H9 (cell line): ENCODE measurements at regions not wholly inside any gene's neighbourhood (a gene's known extent, or its start where the extent isn't known, plus 50 kb on each side); places are given as distances from the start of the nearest gene placed in this dataset.

Experiments
- DNase-seq: peaks from one replicate; pipeline ENCODE4 v3.0.0-alpha.2; 2017
- H2AFZ ChIP-seq: one replicate; pipeline ENCODE4 v1.6.1; 2013; ENCODE audit warnings: mild to moderate bottlenecking, low read length, control low read depth, moderate library complexity
- H2AK5ac ChIP-seq: 2 replicates; pipeline ENCODE4 v1.6.1; 2013; ENCODE audit warnings: low read length, control low read depth, mixed read lengths; ENCODE audit not compliant: insufficient read length
- H2BK120ac ChIP-seq: one replicate; pipeline ENCODE4 v1.6.1; 2013; ENCODE audit warnings: low read depth, mild to moderate bottlenecking, low read length, control low read depth, inconsistent platforms; ENCODE audit not compliant: poor library complexity, severe bottlenecking
- H2BK12ac ChIP-seq: 2 replicates; pipeline ENCODE4 v1.6.1; 2013; ENCODE audit warnings: low read length, control low read depth, mixed read lengths, low read depth; ENCODE audit not compliant: insufficient read length
- H2BK15ac ChIP-seq: 2 replicates; pipeline ENCODE4 v1.6.1; 2013; ENCODE audit warnings: low read depth, low read length, control low read depth
- H2BK20ac ChIP-seq: one replicate; pipeline ENCODE4 v1.6.1; 2013; ENCODE audit warnings: low read depth, mild to moderate bottlenecking, low read length, control low read depth, inconsistent platforms; ENCODE audit not compliant: poor library complexity, severe bottlenecking
- H2BK5ac ChIP-seq: 2 replicates; pipeline ENCODE4 v1.6.1; 2013; ENCODE audit warnings: low read length, control low read depth, mixed read lengths; ENCODE audit not compliant: insufficient read length
- H3K14ac ChIP-seq: 2 replicates; pipeline ENCODE4 v1.6.1; 2013; ENCODE audit warnings: low read length, control low read depth; ENCODE audit not compliant: insufficient read depth
- H3K18ac ChIP-seq: 2 replicates; pipeline ENCODE4 v1.6.1; 2013; ENCODE audit warnings: low read depth, mild to moderate bottlenecking, mixed read lengths, low read length, control low read depth; ENCODE audit not compliant: insufficient read length
- H3K23ac ChIP-seq: 2 replicates; pipeline ENCODE4 v1.6.1; 2013; ENCODE audit warnings: low read length, control low read depth, mixed read lengths, low read depth; ENCODE audit not compliant: insufficient read length
- H3K23me2 ChIP-seq: 2 replicates; pipeline ENCODE4 v1.6.1; 2013; ENCODE audit warnings: low read depth, mild to moderate bottlenecking, mixed read lengths, low read length, control low read depth; ENCODE audit not compliant: insufficient read length, poor library complexity, severe bottlenecking
- H3K27ac ChIP-seq: 2 replicates; pipeline ENCODE4 v1.5.1; 2013; ENCODE audit warnings: low read length, control low read depth, mixed read lengths, low read depth; ENCODE audit not compliant: insufficient read length
- H3K27me3 ChIP-seq: 2 replicates; pipeline ENCODE4 v1.6.1; 2013; ENCODE audit warnings: low read length, control low read depth, inconsistent platforms; ENCODE audit not compliant: insufficient read depth
- H3K4ac ChIP-seq: 2 replicates; pipeline ENCODE4 v1.6.1; 2013; ENCODE audit warnings: low read depth, mild to moderate bottlenecking, control low read depth, inconsistent platforms, low read length, moderate library complexity
- H3K4me1 ChIP-seq: 2 replicates; pipeline ENCODE4 v1.6.1; 2013; ENCODE audit warnings: low read length, control low read depth, inconsistent platforms; ENCODE audit not compliant: insufficient read depth
- H3K4me2 ChIP-seq: 2 replicates; pipeline ENCODE4 v1.6.1; 2013; ENCODE audit warnings: low read length, control low read depth, mixed read lengths; ENCODE audit not compliant: insufficient read length, insufficient read depth
- H3K56ac ChIP-seq: 2 replicates; pipeline ENCODE4 v1.6.1; 2013; ENCODE audit warnings: low read depth, mild to moderate bottlenecking, mixed read lengths, low read length, control low read depth; ENCODE audit not compliant: insufficient read length
- H3K79me1 ChIP-seq: 2 replicates; pipeline ENCODE4 v1.6.1; 2013; ENCODE audit warnings: low read depth, mild to moderate bottlenecking, moderate library complexity, low read length, control low read depth, inconsistent platforms; ENCODE audit not compliant: insufficient read depth, poor library complexity, severe bottlenecking
- H3K79me2 ChIP-seq: 2 replicates; pipeline ENCODE4 v1.6.1; 2013; ENCODE audit warnings: low read length, control low read depth, inconsistent platforms; ENCODE audit not compliant: insufficient read depth
- H3K9ac ChIP-seq: 2 replicates; pipeline ENCODE4 v1.6.1; 2013; ENCODE audit warnings: low read length, control low read depth, mixed read lengths; ENCODE audit not compliant: insufficient read length; ENCODE audit errors: extremely low read depth
- H3K9me3 ChIP-seq: one replicate; pipeline ENCODE4 v1.6.1; 2013; ENCODE audit warnings: low read depth, low read length, inconsistent platforms; ENCODE audit not compliant: control insufficient read depth
- H3T11ph ChIP-seq: one replicate; pipeline ENCODE4 v1.6.1; 2013; ENCODE audit warnings: mild to moderate bottlenecking, low read length, control low read depth, inconsistent platforms
- H4K20me1 ChIP-seq: one replicate; pipeline ENCODE4 v1.6.1; 2013; ENCODE audit not compliant: control insufficient read depth, insufficient read length, insufficient read depth
- H4K5ac ChIP-seq: 2 replicates; pipeline ENCODE4 v1.6.1; 2013; ENCODE audit warnings: low read depth, mild to moderate bottlenecking, mixed read lengths, low read length, control low read depth; ENCODE audit not compliant: insufficient read length
- H4K8ac ChIP-seq: replicated peaks from 2 replicates; pipeline ENCODE4 v1.6.1; 2013; ENCODE audit warnings: low read length, control low read depth, mixed read lengths, low read depth; ENCODE audit not compliant: insufficient read length
- H4K91ac ChIP-seq: 2 replicates; pipeline ENCODE4 v1.6.1; 2013; ENCODE audit warnings: low read depth, mild to moderate bottlenecking, moderate library complexity, mixed read lengths, low read length, control low read depth; ENCODE audit not compliant: insufficient read length
- H3K27ac Mint-ChIP-seq, 3 experiments: 2 replicates in 2 of 3; 3 replicates in 1 of 3; pipeline ENCODE4 v1.8.0; 2020 to 2021; ENCODE audit warnings: mixed read lengths in 3 of 3, mild to moderate bottlenecking in 1 of 3, moderate library complexity in 1 of 3
- H3K27me3 Mint-ChIP-seq: 2 replicates; pipeline ENCODE4 v1.8.0; 2021; ENCODE audit warnings: low read depth, mild to moderate bottlenecking, moderate library complexity, mixed read lengths
- H3K36me3 Mint-ChIP-seq, 3 experiments: 2 replicates in 2 of 3; 3 replicates in 1 of 3; pipeline ENCODE4 v1.8.0; 2020 to 2021; ENCODE audit warnings: low read depth in 3 of 3, mixed read lengths in 3 of 3; ENCODE audit not compliant: insufficient read depth in 1 of 3
- H3K4me1 Mint-ChIP-seq, 2 experiments: 2 replicates each; pipeline ENCODE4 v1.8.0; 2020; ENCODE audit warnings: mixed read lengths in 2 of 2
- H3K4me3 Mint-ChIP-seq, 2 experiments: 2 replicates in 1 of 2; 3 replicates in 1 of 2; pipeline ENCODE4 v1.8.0; 2020 to 2021; ENCODE audit warnings: mild to moderate bottlenecking in 2 of 2, mixed read lengths in 2 of 2, moderate library complexity in 1 of 2
- H3K9me3 Mint-ChIP-seq, 2 experiments: 2 replicates in 1 of 2; 3 replicates in 1 of 2; pipeline ENCODE4 v1.8.0; 2020; ENCODE audit warnings: mild to moderate bottlenecking in 2 of 2, mixed read lengths in 2 of 2, moderate library complexity in 1 of 2
- CTCF ChIP-seq: fragments of 200-600 bp; sonication (generic); conservative IDR thresholded peaks from 3 replicates; pipeline ENCODE4 v1.8.0; 2021; ENCODE audit warnings: antibody characterized with exemption, mild to moderate bottlenecking
- WGBS: extraction: QIAGEN DNeasy Blood & Tissue Kit; methylation state at CpG from one replicate; pipeline ENCODE4 v1.1.7; 2013; ENCODE audit warnings: missing lambda C conversion rate, low lambda C conversion rate, mixed read lengths; ENCODE audit not compliant: insufficient read length; ENCODE audit errors: extremely low coverage; 5-methylcytosine and 5-hydroxymethylcytosine counted together

GRCh38 chr5:159480849-159481248 lies 150.6 kb upstream of the IL12B start:
- no peak for TF ChIP-seq CTCF
- H4K20me1 ChIP-seq = no peaks in the 10 kb centered on the region
- H4K5ac ChIP-seq = no peak overlapping the region
- no peak overlapping the region for H3K27ac ChIP-seq
- no peak overlapping the region for H3T11ph ChIP-seq
- no peak for DNase-seq
- no peak overlapping the region for H3K9ac ChIP-seq
- no peaks in the 10 kb centered on the region; the same call in 1 of the 2 replicates for H3K27me3 Mint-ChIP-seq
- H3K27me3 ChIP-seq = no peaks in the 10 kb centered on the region
- H2AFZ ChIP-seq = no peak overlapping the region
- no peak overlapping the region for H4K91ac ChIP-seq
- no peak overlapping the region for H2BK15ac ChIP-seq
- H2BK120ac ChIP-seq = no peak overlapping the region
- no peaks in the 10 kb centered on the region for H3K4me1 ChIP-seq
- H2BK5ac ChIP-seq = no peak overlapping the region
- H3K4ac ChIP-seq = no peak overlapping the region
- H3K23me2 ChIP-seq = no peaks in the 10 kb centered on the region
- H3K4me2 ChIP-seq = no peak overlapping the region
- H3K4me1 Mint-ChIP-seq = no peaks in the 10 kb centered on the region
- H3K79me1 ChIP-seq = no peaks in the 10 kb centered on the region
- no peaks in the 10 kb centered on the region for H3K79me2 ChIP-seq
- H2BK20ac ChIP-seq = no peak overlapping the region
- no peak overlapping the region for H3K18ac ChIP-seq
- no peak overlapping the region for H3K14ac ChIP-seq
- no peaks in the 10 kb centered on the region for H3K9me3 Mint-ChIP-seq
- WGBS = no CpG with 5 or more reads among the region's 2 CpGs
- no peak overlapping the region for H4K8ac ChIP-seq
- H3K27ac Mint-ChIP-seq = no peak overlapping the region
- no peaks in the 10 kb centered on the region for H3K36me3 Mint-ChIP-seq
- no peak overlapping the region for H3K23ac ChIP-seq
- H3K9me3 ChIP-seq = no peaks in the 10 kb centered on the region
- no peak overlapping the region for H2AK5ac ChIP-seq
- no peak overlapping the region for H3K4me3 Mint-ChIP-seq
- H2BK12ac ChIP-seq = no peak overlapping the region
- no peak overlapping the region for H3K56ac ChIP-seq
